Activated T-cell treated with anti-CD3 and anti-CD28 coated beads for 1 hour (primary cell): ENCODE measurements at regions not wholly inside any gene's neighbourhood (a gene's known extent, or its start where the extent isn't known, plus 50 kb on each side); places are given as distances from the start of the nearest gene placed in this dataset.

Source experiments
- DNase-seq: peaks from one replicate; pipeline ENCODE4 v3.0.0-alpha.2; 2020; ENCODE audit warnings: low read depth

DNA sequence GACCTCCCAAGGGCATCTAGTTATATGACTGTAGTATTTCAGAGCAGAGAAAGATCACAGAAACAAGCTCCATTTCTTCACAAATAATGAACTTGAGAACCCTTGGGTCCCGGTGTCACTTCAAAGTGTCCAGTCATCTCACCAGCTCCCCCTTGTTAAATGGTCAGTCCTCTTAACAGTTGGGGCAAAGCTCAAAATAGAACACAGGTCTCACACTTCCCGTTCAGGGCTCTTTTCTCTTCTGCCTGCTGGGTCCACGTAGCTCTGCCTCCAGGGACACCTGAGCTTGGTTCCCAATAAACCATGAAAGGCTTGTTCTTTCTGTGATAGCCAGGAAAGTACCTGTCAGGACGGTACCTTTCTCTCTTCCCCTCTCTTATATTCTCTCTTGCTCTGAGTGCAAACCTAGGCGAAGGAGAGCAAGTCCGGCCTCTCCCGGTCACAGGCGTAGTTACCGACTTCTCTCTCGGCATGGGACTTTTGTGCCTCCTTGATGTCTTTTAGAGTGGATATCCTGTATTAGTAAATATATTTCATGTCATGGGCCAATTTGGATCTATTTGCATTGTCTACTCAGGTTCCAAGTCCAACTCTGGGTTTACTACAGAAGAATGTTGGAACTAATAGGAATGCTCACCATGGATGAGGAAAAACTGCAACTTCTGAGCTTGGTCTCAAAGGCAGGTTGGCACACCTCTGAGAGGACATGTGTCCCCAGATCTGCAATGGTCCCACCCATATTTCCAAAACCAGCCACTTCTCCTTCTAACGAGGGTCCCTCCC is 118.8 kb upstream of the PARP11 start:
- DNase-seq = no peak

- no peak for DNase-seq
Observed at GRCh38 chr12:3990501-3991280, 117.5 kb upstream of the PARP11 start.

GRCh38 chr12:3989218-3989550 is 116.0 kb upstream of the PARP11 start:
- DNase-seq = no peak

DNA sequence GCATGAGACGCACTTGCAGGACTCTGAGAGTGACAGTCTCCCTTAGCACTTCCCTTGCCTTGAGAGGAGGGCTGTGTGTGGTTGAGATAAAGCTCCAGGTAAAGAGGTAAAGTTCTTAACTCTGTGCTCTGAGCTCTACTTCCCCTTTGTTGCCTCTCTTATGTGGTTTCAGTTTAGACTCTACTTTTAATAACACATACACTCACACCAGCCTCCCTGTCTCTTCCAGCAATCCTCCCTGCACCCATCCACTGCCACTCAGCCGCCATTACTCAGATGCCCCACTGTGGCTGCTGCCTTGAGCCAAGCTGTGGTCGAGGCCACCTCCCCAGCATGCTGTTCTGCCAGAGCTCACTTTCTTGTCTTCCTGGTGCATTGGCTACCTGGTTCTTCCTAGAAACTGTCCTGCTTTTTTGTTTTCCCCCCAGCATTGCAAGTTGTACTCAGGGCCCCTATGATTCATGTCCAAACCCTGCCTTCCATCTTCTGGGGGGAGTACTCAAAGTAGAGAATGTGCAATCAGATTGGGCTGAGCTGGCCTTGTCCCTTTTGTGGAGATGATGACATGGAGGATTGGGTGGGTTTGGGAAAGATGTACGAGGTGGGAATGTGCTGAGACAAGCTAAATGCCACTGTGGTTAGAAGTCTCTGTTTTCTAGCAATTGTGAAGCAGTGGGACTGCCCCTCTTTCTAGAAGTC is 115.5 kb upstream of the PARP11 start:
- DNase-seq = peak; percentile 13

GRCh38 chr12:3987571-3987970 is 114.4 kb upstream of the PARP11 start:
- DNase-seq = no peak

DNA sequence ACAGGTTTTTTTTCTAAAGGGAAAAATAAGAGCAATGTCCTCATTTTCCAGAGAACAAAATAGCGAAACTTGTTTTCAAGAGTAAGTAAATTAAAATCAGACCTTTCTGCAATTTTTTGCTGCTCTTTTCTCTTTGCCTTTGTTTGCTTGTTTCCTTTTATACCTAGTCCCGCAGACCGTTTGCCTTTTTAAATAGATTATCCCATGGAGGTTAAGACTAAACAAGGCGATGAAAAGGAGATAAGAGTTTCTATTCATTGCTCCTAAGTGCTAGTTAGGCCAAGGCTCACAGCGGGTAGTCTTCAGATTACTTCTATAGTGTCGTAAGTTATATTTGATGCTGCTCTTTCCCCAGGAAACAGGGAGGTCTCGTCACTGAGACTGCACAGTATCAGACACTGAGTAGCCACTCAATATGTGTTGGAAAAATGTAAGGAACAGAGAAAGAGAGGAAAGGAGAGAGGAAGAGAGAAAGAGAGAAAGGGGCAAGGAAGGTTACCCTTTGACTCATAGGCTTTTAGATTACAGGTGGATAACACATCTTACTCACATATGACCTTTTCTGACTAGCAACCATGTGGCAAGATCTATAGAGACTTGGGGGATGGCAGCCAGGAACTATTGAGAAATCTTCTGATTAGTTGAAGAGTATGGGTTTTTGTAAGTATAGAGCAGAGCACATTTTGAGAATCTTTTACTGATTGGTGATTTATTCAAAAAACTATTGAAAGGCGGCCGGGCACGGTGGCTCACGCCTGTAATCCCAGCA is 107.5 kb upstream of the PARP11 start:
- no peak for DNase-seq

DNA sequence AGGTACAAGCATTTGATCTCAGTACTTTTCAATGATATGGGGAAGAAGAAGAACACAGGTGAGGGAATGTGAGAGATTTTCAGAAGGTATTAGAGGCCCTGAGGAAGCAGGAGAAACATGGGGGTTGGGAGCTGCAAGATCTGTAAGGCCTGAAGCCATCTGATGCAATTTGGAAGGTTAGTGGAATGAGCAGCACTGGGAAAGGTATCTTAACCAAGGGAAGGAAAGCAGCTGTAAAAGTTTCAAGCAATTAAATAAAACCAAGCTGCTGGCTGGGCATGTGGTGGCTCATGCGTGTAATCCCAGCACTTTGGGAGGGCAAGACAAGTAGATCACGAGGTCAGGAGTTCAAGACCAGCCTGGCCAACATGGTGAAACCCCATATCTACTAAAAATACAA is 104.4 kb upstream of the PARP11 start:
- DNase-seq = no peak

DNA sequence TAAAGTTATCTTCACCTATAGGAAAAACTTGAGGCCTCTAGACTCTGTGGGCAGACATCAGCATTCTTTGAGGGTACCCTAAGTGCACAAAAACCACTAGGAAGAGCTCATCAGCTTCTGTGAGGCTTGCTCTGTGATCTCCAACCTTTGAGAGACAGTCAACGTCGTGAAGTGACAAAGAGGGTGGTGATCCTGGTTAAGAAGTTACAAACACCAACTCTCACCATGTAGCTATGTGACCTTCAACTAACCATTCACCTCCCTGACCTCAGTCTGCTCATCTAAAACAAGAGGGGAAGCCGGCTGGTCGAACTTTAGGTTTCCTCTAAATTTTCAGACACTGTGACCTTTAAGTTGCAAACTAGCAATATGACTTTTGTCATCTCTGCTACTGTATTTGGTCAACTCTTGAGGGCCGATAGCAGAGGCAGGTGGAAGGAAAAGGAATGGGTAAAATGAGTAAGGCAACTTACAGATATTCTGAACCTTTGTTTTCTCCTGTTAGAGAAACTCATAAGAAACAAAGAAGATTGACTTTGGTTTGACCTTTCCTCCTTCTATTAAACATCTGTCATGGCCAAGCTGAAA is 103.2 kb upstream of the PARP11 start:
- DNase-seq = no peak

- DNase-seq = no peak
Observed at GRCh38 chr12:3975652-3976051, 102.5 kb upstream of the PARP11 start.

DNA sequence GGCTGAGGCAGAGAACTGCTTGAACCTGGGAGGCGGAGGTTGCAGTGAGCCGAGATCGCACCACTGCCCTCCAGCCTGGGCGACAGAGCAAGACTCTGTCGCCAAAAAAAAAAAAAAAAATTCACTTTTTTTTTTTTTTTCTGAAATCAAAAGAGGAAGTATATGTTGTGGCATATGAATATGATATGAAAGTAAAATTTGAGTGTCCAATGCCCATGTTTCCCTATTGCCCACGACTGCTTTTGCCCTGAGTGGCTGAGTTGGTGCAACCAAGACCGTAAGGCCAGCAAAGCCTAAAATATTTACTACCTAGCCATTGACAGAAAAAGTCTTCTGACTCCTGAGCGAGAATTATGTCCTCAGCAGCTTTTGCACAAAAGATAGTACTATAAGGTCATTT is 101.7 kb upstream of the PARP11 start:
- no peak for DNase-seq

DNA sequence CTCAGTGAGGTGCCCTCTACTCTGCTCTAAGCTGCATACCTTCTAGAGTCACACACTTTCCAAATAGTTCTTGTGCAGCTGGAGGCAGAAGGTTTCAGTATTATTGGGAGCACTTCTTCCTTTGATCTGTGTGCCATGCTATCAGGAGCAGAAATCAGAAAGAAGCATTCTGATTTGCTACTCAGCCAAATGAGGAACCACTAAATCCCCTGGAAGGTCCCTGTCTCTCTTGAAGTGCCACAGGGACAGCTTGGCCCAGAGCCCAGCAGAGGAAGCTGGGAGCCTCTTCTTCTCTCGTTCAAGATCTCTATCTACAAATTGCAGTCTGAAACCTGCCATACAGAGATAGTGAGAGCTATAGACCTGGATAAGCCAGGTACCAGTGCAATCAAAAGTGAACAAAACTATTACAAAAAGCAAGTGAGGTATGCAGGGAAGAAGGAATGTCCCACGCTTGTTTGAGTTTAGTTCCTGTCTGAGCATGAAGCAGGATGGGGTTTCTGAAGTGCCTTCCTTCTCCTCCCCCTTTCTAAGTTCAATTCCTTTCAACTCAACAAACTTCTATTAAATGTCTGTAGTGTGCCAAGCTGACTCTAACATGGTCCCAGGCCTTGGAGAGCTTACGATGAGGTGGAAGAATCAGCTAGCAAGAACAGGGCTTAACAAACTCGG is 100.9 kb upstream of the PARP11 start:
- no peak for DNase-seq

GRCh38 chr12:3973269-3973884 is 100.2 kb upstream of the PARP11 start:
- DNase-seq = no peak

GRCh38 chr12:3972576-3972975 is 99.4 kb upstream of the PARP11 start:
- DNase-seq = no peak

GRCh38 chr12:3968523-3968922 is 95.3 kb upstream of the PARP11 start:
- DNase-seq = no peak

DNA sequence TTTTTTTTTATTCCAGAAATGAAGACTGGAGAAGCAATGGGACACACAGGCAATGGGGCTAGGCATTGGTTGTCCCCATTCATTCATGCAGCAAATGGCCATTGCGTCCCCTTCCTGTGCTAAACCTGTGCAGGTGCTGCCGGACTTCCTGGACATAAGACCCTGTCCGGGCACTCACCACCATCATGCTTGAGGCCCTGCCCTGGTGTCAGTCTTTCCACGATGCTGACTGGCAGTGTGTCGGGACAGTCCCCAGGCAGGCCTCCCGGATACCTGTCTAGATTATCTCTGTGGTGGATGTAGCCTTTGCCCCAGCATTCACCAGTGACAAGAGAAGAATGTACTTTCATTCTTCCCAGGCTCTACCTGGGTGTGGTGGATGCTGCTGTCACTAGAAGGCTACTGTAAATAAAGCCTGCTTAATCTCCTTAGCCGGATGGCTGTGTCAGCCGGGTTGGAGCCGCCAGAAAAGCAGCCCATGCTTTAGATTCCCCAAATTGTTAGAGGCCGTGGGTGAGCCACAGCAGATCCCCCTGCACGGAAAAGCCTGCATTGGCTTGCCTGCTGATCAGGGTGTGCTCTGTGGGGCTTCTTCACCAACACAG is 94.5 kb upstream of the PARP11 start:
- DNase-seq = no peak

DNA sequence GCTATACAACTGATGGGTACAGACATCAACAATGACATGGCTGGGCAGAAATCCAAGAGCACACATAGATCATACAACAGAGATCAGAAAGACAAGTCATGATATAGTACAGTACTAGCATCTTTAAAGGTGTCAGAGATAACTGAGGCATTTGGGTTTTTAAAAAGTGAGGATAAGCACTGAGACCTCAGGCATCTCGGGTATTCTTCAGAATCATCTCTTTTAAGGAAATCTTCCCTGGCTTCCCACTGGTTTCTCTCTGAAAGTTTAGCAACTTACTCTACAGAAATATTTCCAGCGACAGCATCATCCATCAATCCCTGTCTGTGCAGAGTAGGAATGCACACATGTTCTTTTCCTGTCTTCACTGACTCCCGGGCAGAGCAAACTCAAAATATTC is 93.2 kb upstream of the PARP11 start:
- DNase-seq = no peak

GRCh38 chr12:3965046-3965445 is 91.8 kb upstream of the PARP11 start:
- DNase-seq = no peak

DNA sequence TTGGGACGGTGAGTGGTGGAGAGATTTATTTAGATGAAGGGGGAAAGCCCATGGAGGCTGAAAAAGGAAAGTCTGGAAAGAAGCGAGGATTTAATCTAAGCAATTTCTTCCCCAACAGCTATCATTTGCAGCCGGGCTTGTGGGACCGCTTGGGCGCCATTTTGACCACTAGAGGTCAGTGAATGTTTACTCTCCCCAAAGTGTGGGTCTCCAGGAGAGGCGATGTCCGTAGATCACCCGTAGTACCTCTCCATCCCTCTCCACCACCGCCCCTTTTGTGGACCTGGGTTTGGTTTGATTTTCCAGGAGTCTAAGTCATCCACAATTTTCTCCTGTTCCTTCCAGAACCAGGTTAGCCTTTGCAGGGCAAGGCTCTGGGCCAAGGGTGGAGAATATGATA is 91.2 kb upstream of the PARP11 start:
- DNase-seq = no peak

GRCh38 chr12:3962631-3963483 is 89.7 kb upstream of the PARP11 start:
- DNase-seq = peak; percentile 55

DNA sequence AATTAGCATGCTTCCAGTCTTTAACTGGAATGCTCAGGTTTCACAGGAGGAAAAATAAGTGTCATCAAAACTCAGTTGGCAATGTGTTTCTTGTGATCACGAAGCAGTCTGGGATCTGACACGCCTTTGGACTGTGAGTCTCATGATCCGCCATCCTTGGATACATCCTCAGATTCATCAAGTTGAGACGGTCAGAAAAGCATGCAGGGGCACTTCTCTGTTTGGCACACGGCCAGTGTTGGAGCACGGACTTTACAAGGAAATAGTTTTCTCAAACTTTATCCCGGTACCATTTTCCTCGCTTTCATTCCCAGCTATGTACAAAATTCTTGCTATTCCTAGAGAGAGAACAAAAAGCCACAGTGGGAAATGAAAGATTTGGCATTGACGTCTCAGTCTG is 88.4 kb upstream of the PARP11 start:
- DNase-seq = no peak
